Mononuclear cell (primary cell): ENCODE measurements at regions not wholly inside any gene's neighbourhood (a gene's known extent, or its start where the extent isn't known, plus 50 kb on each side); places are given as distances from the start of the nearest gene placed in this dataset.

ENCODE experiments used
- H3K27me3 ChIP-seq: 2 replicates; pipeline ENCODE4 v1.6.0; 2011; ENCODE audit warnings: low read length, control low read depth; ENCODE audit not compliant: insufficient read depth
- H3K4me1 ChIP-seq: 2 replicates; pipeline ENCODE4 v1.5.1; 2011; ENCODE audit warnings: mild to moderate bottlenecking, low read length, control low read depth; ENCODE audit not compliant: insufficient read depth
- H3K4me3 ChIP-seq: 2 replicates; pipeline ENCODE4 v1.5.1; 2011; ENCODE audit warnings: mild to moderate bottlenecking, low read length, moderate library complexity
- H3K9me3 ChIP-seq: 2 replicates; pipeline ENCODE4 v1.5.1; 2011; ENCODE audit warnings: low read depth, mild to moderate bottlenecking, control low read depth, low read length

DNA sequence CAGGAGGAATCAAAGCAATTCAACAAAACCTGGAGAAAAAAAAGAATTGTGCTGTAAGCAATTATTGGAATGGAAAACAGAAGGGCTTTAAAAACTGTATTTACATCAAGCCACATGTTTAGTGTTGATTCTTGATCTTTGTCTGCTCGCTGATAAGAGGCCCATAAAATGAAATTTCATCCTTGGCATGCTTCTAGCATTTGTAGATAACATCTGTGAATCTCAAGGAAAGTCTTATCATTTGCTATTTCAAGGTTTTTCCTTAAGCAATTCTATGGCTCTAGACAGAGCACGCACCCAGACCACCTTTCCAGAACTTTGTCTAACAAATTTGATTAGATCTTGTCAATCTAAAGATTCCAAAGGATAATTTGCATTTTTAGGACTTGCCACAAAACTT lies 181.0 kb upstream of the FGGY start:
- H3K4me1 ChIP-seq: no peaks in the 10 kb centered on the region
- H3K4me3 ChIP-seq: no peak overlapping the region
- H3K9me3 ChIP-seq: no peaks in the 10 kb centered on the region
- no peaks in the 10 kb centered on the region for H3K27me3 ChIP-seq

DNA sequence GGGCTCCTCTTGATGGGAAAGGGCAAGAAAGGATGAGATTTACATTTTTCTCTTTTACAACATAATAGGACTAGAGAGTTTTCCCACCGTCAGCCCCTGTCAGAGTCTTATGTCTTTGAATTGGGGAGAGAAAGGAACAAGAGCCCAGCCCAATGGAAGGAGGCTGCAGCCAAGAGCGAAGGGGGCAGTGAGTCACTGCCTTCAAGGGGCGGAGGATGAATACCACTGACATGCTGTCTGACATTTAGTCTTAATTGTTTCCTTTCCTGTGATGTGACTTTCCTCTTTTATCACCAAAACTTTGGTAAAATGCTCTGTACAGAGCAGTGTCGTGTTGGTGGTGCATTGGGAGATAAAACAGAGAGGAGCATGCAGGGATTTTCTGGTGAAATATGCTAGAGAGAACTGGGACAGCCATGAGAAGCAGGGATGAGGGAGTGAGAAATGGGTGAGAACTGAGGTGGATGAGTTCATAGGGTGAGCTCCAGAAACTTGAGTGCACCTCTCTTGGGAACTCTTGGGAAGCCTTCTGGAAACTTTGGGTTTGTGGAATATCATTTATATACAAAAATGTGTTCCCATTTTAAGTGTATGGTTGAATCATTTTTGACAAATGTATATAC lies 179.9 kb upstream of the FGGY start:
- no peaks in the 10 kb centered on the region for H3K27me3 ChIP-seq
- H3K4me3 ChIP-seq: no peak overlapping the region
- H3K4me1 ChIP-seq: no peaks in the 10 kb centered on the region
- no peaks in the 10 kb centered on the region for H3K9me3 ChIP-seq

DNA sequence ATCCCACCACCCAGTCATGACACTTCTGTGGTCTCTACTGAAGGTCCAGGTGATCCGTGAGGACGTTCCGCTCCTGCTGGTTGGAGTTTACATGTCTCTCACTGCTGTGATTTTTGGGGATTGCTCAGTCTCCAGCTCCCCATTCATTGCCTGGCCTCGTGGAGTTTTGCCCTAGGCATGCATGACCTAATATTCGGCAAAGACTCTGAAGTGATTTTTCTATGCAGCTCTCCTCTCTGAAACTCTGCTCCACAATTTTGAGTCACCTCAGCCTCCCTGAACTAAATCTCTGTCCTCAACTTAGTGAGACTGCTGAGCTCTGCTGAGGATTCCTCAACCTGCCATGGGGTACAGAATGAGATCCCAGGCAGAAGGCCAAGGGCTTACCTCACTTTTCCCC lies 174.4 kb upstream of the FGGY start:
- Histone ChIP-seq H3K4me1 (no peaks in the 10 kb centered on the region), H3K4me3 (no peak overlapping the region)

DNA sequence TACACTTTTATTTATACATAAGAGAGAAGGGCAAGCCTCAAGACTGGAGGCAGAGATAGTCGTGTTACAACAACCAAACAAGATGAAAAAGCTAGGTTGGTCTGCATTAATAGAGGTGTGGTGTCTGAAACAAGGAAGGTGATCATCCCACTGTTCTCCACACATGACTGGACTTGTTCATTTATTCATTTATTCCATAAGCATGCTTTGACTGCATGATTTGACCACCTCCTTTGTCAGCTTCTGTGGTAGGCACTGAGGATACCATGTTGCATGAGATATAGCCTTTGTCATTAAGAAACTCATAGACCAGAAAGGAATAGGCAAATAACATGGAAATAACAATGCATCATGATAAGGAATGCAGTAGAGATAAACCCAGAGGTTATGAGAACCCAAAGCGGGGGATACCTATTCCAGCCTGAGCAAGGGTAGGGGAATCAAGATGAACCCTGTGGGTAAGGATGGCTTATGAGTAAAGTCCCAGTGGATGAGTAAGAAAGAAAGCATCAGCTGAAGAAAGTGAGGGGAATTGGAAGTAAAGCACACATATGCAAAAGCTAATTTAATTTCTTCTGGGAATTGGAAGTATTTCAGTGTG lies 173.7 kb upstream of the FGGY start:
- Histone ChIP-seq H3K4me3 (no peak overlapping the region), H3K4me1 (no peaks in the 10 kb centered on the region), H3K9me3 (no peaks in the 10 kb centered on the region), H3K27me3 (peaks cover 4% of the 10 kb centered on the region)

More for the DNA sequence above, 174.4 kb upstream of the FGGY start:
- H3K9me3 ChIP-seq: no peaks in the 10 kb centered on the region
- H3K27me3 ChIP-seq: peaks cover 4% of the 10 kb centered on the region

DNA sequence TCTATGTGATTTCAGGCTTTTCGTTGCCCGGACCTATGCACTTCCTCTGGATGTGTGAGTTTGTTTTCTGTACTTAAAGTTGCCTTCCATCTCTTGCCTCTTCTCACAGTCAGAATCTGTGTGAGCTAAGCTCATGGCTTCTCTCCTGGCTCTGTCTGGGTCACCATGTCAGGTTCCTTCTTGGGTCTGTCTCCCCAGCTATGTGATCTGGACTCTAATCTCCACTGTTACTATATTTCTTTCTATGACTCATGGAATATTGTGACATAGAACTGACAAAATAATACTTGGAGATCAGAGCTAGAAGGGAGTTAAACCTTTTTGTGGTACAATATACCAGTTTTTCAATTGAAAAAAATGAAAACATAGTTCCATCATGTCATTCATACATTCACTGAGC lies 172.7 kb upstream of the FGGY start:
- peaks cover 4% of the 10 kb centered on the region for H3K27me3 ChIP-seq
- no peak overlapping the region for H3K4me3 ChIP-seq
- no peaks in the 10 kb centered on the region for H3K4me1 ChIP-seq
- H3K9me3 ChIP-seq: no peaks in the 10 kb centered on the region

DNA sequence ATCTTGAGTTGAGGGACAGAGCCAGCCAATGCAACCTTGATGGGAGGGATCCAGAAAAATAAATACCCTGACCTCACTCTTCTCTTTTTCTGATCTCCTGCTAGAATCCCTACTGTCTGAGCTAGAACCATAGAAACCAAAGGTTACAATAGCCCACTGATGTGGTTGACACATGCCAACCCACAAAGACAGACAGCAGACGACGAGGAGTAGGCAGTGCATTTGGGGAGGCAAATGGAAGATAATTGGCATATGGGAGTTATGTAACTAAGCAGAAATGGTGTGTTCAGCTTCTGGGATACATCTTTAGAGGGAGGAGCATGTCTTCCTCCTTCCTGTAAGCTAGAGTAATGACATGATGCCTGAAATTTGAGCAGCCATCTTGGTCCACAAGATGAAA lies 171.7 kb upstream of the FGGY start:
- Histone ChIP-seq H3K4me1 (no peaks in the 10 kb centered on the region), H3K4me3 (no peak overlapping the region), H3K27me3 (peaks cover 4% of the 10 kb centered on the region), H3K9me3 (no peaks in the 10 kb centered on the region)

DNA sequence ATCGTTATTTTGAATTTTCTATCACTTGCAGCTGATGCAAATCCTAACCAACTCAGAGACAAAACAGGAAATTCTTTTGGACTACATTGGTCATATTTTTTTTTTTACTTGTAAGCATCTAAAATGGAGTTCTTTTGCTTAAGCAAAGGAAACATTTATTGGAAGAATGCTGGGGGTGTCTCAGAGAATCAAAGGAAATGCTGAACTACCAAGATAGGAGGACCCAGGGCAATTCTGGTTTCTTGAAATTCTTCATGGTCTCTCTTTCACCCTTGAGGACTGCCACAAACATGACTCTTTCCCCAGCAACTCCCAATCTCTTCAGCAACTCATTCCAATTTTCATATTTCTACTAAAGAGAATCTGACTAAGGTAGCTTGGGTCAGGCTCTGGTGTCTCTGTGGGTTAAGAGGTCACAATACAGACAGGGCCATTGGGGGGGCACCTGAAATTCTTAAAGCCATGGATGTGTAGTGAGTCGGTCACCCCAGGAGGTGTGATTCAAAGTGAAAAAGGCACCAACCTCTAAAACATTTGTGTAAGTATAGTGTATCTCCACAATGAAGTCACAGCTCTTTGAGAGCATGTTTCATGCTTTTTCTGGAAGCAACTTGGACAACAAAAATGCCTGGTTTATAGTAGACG lies 171.1 kb upstream of the FGGY start:
- Histone ChIP-seq H3K4me1 (no peaks in the 10 kb centered on the region), H3K9me3 (no peaks in the 10 kb centered on the region), H3K4me3 (no peak overlapping the region), H3K27me3 (peaks cover 4% of the 10 kb centered on the region)

DNA sequence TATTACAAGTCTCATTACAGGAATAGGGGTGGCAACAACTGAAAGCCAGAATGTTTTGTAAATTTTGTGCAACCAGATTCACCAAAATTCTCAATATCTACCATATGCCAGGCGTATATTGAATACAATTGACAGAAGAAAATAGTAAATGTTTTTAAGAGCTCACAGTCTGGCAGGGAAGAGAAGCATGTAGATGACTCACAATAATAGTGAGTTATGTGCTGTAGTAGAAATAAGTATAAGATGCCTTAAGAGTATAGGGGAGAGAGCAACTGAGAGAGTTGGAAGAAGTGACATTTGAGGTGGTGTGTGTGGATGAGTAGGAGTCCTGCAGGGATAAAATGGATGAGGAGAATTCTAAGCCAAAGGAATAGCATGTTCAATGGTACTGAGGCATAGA lies 170.5 kb upstream of the FGGY start:
- no peak overlapping the region for H3K4me3 ChIP-seq
- no peaks in the 10 kb centered on the region for H3K9me3 ChIP-seq
- H3K4me1 ChIP-seq: no peaks in the 10 kb centered on the region
- H3K27me3 ChIP-seq: peaks cover 4% of the 10 kb centered on the region

DNA sequence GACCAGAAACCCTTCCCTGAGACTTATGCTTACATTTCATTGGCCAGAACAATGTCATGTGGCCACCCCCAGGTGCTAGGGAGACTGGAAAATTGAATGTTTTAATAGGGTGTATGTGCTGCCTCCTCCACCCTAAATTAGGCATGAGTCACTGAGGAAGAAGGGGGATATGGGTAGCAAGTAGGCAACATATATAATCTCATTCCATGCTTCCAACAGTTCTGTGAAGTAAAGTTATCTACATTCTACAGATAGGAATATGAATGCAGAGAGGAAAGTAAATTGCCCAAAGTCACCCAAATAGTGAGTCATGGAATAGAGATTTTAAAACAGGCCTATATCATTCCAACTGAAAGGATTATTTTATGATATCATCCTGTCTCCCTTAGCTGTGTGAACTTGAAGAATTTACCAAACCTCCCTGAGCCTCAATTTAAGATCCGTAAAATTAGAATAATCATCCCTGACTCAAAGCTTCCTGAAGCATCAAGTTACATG lies 168.6 kb upstream of the FGGY start:
- H3K4me1 ChIP-seq: no peaks in the 10 kb centered on the region
- H3K27me3 ChIP-seq: peaks cover 4% of the 10 kb centered on the region
- no peaks in the 10 kb centered on the region for H3K9me3 ChIP-seq
- no peak overlapping the region for H3K4me3 ChIP-seq

DNA sequence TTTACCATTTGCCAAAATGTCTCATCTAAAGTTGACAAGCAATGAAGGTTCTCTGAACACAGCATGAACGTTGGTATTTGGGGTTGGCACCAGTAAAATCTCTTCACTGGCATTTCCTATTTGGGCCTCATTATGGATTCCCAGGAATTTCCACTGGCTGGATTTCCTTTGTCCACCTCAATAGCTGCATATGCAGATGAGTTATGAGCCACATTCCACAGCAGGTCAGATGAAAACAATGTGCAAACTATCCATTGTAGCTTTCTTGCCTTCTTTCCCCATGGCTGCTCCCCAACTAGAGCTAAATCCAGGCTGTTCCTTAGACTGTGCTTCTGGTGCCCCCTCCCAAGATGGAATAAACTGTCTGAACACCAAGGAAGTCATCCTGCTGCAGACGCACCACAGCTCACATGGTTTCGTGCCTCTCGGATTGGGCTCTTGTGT lies 168.1 kb upstream of the FGGY start:
- H3K9me3 ChIP-seq: no peaks in the 10 kb centered on the region
- H3K27me3 ChIP-seq: peaks cover 2% of the 10 kb centered on the region
- H3K4me3 ChIP-seq: no peak overlapping the region
- H3K4me1 ChIP-seq: no peaks in the 10 kb centered on the region

DNA sequence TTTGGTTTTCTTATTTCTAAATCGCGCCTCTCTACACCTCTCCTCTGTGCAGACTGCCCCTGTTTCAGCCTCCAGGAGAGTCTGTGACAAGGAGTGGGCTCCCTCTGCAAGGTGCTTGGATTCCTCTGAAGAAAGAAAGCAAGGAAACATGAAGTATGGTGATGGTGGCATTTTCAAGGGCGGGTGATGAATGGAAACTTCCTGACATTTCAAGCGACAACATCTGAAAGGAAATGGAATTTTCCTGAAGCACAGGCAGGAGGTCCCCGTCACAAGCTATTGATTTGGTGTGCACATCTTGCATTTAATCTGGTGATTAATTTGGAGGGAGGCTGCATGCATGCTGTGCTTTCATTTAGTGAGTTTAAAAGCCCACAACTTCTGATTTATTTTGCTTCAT lies 164.6 kb upstream of the FGGY start:
- H3K9me3 ChIP-seq: no peaks in the 10 kb centered on the region
- no peaks in the 10 kb centered on the region for H3K27me3 ChIP-seq
- no peak overlapping the region for H3K4me3 ChIP-seq
- H3K4me1 ChIP-seq: peaks cover 7% of the 10 kb centered on the region

DNA sequence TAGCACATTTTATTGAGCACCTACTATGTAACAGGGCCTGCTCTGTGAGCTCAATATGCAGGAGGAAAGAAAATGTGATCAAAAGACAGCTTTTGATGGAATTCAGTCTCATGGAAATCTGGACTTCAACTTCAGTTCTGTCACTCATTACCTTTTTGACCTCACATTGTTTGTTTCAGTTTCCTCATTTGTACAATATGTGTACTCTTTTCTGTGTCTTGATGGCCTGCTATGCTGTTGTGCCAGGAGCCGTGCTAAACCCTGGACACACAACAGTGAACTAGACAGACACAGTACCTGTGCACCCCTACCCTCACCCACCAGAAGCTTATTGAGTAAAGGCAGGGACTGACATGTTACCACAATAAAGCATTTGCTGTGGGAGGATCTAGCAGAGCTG lies 162.9 kb upstream of the FGGY start:
- Histone ChIP-seq H3K9me3 (no peaks in the 10 kb centered on the region), H3K4me1 (peaks cover 17% of the 10 kb centered on the region), H3K27me3 (no peaks in the 10 kb centered on the region), H3K4me3 (no peak overlapping the region)

DNA sequence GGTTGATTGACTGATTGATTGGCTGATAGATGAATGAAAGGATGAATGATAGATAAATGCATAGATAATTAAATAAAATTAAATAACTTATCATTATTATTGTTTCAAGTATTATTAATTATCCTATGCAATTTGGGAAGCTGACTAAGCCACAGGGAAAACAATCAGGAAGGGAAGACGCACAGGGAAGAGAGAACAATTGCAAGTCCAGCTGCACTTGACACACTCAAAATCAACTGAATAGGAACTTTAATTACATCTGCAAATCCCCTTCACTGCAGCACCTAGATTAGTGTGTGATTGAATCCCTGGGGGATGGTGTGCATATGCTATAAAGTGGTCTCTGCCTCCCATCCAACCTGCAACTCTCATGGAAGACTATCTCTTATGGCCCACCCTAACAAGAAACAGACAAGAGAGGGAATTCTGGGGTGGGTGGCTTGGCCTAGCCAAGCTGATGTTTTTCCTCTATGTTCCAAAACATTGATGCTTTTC lies 161.1 kb upstream of the FGGY start:
- H3K4me1 ChIP-seq: peaks cover 18% of the 10 kb centered on the region
- H3K9me3 ChIP-seq: no peaks in the 10 kb centered on the region
- no peak overlapping the region for H3K4me3 ChIP-seq
- no peaks in the 10 kb centered on the region for H3K27me3 ChIP-seq

DNA sequence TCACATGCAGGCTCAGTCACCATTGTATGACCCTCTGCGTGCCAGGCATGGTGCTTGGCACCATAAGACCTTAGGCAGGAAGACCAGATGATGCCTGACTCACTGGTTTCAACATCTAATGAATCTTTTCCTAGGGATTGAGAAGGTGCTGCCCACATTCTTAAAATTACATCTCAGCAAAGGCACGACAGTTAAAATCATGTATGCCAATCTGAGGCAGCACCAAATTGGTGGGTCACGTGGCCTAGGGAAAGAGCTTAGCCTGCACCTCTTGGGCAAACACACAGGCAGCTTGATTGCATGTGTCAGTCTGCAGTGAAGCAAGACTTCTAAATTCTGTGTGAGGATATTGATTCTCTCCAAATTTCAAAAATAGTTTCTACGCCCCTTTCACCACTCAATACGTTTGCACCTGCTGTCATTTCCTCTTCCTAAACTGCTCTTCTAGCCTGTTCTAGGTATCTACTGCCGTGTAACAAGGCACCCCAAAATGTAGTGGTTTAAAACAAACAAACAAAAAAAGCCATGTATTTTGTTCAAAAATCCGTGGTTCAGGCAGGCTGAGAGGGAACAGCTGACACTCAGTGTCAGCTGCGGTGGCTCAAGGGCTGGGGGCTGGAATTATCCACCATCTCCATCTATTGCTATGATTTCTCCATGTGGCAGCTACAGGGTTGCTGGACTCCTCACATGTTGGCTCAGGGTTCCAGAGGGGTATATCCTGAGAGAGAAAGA lies 160.2 kb upstream of the FGGY start:
- Histone ChIP-seq H3K27me3 (no peaks in the 10 kb centered on the region), H3K4me1 (peaks cover 18% of the 10 kb centered on the region), H3K9me3 (no peaks in the 10 kb centered on the region), H3K4me3 (no peak overlapping the region)

DNA sequence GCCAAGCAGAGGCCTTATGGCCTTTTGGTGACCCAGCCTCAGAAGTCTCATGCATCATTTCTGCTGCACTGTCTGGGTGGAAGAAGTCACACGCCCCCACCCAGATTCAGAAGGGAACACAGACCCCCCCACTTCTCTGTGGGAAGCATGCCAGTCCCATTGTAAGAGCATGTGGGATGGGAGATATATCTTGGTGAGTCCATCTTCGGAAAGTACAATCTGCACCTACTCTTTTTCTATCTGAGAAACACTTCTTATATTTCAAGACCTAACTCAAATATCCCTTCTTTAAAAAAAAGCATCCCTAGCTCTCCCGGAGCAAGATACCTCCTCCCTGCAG lies 159.6 kb upstream of the FGGY start:
- H3K9me3 ChIP-seq: no peaks in the 10 kb centered on the region
- H3K4me3 ChIP-seq: no peak overlapping the region
- H3K27me3 ChIP-seq: no peaks in the 10 kb centered on the region
- H3K4me1 ChIP-seq: peaks cover 18% of the 10 kb centered on the region
